HG02610 (cell line): ENCODE measurements at regions not wholly inside any gene's neighbourhood (a gene's known extent, or its start where the extent isn't known, plus 50 kb on each side); places are given as distances from the start of the nearest gene placed in this dataset.

Experiments
- ATAC-seq: cut with Tn5 transposase; IDR thresholded peaks from one replicate; pipeline ENCODE4 v1.9.1; 2021; ENCODE audit warnings: mild to moderate bottlenecking, moderate library complexity; ENCODE audit not compliant: unreplicated experiment

DNA sequence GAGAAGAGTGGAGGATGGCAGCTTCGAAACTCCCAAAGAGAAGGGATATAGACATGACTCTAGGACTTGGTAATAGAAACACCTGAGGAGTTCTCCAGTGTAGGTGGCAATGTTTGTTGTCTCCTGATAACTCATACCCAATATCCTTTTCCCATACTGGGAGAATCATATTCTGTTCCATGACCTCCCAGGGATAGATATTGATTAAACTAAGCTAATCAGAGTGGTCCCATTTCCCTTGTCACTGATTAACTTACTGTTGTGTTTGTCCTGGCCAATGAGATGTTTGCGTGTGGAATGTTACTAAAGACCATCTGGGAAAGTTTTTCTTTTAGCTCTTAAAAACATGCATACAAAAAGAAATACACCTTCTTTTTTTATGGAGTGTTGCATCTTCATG is 85.6 kb downstream of the RPL22L1 start:
- ATAC-seq, result no peak

GRCh38 chr3:170780955-170781354 is 89.0 kb downstream of the RPL22L1 start:
- no peak for ATAC-seq

DNA sequence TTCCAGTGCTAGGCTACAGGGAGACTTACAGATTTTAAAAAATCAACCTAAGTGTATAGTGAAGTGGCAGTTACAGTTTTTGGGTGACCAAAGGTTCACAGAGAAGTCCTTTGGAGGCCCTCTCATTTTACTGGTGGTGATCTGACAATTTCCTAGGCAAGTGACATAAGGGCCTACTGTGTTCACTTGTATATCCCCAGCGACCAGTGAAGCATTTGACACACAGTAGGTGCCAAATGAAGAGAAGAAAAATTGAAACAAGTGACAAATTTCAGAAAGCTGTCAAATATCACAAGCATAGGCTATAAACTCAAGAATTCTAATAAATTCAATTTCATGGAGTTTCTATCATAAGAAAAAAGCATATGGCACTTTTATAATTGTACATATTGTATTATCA is 89.5 kb downstream of the RPL22L1 start:
- ATAC-seq, result no peak

- ATAC-seq, result no peak
Observed at GRCh38 chr3:170778240-170779217, 91.5 kb downstream of the RPL22L1 start.

GRCh38 chr3:170777564-170777926 is 92.5 kb downstream of the RPL22L1 start:
- ATAC-seq, result no peak

- ATAC-seq, result no peak
Observed at GRCh38 chr3:170776887-170777563, 93.0 kb downstream of the RPL22L1 start.

GRCh38 chr3:170773682-170774425 is 96.1 kb downstream of the RPL22L1 start:
- no peak for ATAC-seq

GRCh38 chr3:170772175-170772574 is 97.8 kb downstream of the RPL22L1 start:
- ATAC-seq, result no peak

DNA sequence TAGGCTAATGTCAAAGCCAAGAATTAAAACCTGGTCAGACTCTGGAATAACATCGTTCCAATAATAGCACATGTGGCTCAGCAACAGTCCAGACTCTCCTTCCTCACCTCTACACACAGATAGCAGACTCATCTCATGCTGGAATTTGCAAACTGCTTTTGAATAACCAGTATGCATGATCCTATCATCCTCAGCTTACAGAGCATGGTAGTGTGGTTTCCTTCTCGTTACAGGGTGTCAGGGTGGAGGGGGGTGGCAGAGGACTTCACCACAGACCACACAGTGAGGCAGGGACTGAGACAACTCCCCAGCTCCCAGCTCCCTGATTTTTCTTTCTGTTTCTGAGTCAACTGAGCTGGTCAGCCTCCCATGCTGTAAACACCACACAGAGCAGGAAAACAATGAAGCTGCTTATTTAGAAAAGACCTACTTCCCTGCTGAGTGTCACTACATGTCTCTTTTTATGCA is 101.6 kb downstream of the RPL22L1 start:
- no peak for ATAC-seq

DNA sequence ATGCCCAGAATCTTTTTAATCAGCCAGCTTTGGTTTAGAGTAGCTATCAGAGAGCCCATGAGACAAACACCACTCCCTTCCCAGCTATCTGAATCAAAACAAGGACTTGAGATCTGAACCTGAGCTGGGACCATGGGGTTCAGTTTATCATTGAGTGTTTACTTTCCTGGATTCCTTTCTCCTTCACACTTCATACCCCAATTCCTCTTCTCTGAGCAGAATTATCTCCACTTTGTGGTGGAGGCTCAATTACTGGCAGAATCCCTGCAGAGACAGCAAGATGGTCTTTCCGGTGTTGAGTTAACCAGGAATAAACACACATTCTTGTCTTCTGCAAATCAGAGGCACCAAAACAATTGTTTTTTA is 102.4 kb downstream of the RPL22L1 start:
- ATAC-seq, result no peak

DNA sequence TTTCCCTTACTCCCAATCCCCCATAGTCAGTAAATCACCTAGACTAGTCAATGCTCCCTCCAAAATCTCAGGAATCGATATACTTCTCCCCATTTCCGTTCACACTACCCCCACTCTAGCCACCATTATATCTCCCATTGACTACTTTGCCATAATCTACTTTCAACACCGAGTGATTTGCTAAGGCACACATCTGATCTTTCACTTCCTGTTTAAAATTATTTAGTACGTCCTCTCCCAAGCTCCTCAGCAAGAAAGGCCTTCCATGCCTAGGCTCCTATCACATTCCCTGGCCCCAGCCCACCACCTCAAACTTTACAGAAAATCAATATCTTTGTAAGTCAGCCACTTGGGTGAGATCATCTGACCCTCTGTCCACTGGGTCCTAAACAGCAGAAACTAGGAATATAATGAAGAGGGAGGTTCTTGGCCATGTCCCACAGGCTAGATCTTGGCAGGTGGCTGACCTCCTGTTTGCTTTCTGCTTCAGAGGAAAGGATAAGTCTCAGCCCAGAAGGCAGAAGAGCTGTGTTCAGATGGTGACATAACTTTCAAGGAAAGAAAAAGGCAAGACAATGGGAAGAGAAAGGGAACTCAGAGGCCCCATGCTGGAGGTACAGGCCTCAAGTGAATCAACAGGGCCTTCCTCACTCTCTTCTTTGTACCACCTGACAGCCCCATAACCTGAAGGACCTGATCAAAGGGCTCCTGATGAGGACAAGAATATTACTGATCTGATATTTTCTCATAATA is 103.0 kb downstream of the RPL22L1 start:
- ATAC-seq, result no peak

GRCh38 chr3:170766253-170766652 is 103.7 kb downstream of the RPL22L1 start:
- ATAC-seq, result no peak

GRCh38 chr3:170765419-170766078 is 104.4 kb downstream of the RPL22L1 start:
- ATAC-seq, result no peak

DNA sequence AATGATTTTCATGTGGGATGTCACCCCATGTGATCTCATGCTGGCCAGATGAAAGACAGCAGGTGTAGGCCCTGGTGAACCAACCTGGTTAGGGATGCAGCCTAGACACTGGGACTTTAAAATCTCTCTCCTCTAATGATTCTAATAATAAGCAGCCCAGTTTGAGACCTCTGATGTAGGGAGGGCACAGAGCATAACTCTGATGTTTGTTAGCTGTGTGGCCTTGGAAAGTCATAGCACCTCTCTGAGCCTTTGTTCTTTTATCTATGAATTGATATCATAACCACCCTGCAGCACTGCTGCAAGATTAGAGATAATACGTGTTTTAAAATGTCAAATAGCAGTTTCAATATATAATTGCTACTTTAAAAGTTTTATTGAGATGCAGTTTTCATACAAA is 106.0 kb downstream of the RPL22L1 start:
- ATAC-seq, result no peak

DNA sequence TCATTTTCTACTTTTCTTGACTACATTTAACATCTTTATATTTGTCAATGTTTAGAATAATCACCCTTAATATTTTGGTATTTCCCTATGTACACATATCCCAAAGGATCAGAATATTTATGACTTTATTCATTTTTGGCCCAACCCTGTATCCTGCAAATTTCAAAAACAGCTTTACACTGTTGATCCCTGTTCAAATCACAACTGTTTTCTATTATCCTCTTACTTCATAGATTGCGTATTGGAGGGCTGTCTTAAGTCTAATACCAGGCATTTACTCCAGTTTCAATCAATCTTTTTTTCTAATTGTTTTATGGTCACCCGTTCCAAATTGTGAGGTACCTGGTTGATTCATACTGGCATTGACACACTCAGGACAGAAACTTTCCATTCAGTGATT is 107.9 kb downstream of the RPL22L1 start:
- ATAC-seq, result no peak

GRCh38 chr3:170761103-170761502 is 108.9 kb downstream of the RPL22L1 start:
- no peak for ATAC-seq

GRCh38 chr3:170760174-170760526 is 109.8 kb downstream of the RPL22L1 start:
- no peak for ATAC-seq

- no peak for ATAC-seq
Observed at GRCh38 chr3:170759511-170760173, 110.4 kb downstream of the RPL22L1 start.

DNA sequence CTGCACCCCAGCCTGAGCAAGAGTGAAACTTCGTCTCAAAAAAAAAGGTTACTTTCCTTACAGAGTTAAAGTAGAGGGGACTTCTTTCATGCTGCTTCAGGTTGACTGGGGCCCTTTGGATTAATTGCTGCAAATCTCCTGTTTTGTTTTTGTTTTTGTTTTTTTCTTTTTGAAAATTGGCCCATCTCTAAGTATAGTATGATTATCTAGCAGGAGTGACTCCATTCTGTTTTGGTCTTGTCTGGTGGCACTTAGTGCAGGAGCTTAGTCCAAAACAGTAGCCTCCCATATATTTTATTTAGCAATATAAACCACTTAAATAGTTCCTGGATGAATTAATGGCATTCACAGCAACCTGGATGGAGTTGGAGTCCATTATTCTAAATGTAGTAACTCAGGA is 113.0 kb downstream of the RPL22L1 start:
- ATAC-seq, result no peak

GRCh38 chr3:170754311-170754693 is 115.7 kb downstream of the RPL22L1 start:
- ATAC-seq, result no peak
